SK-N-SH (cell line): ENCODE measurements at regions not wholly inside any gene's neighbourhood (a gene's known extent, or its start where the extent isn't known, plus 50 kb on each side); places are given as distances from the start of the nearest gene placed in this dataset.
"Not testable (repeated sequence)": the region's sequence is repeated elsewhere in the genome, so short reads cannot be mapped to it uniquely, and the experiment has no call there.

Source experiments
- CTCF ChIA-PET: fragments of 300-600, 350-600 bp; formaldehyde crosslinking; extraction: SDS; loops from one replicate; lab custom pipeline; 2021; lab: Yijun Ruan, JAX
- POLR2A ChIA-PET: fragments of 350-600 bp; sonication (Branson Sonifier 250); formaldehyde crosslinking; extraction: SDS; loops from one replicate; lab custom pipeline; 2020; ENCODE audit warnings: antibody characterized with exemption, inconsistent platforms; lab: Yijun Ruan, JAX
- DNase-seq: peaks from one replicate; pipeline ENCODE4 v3.0.0; 2012
- H2AFZ ChIP-seq: fragments of 200-600 bp; sonication (generic); 2 replicates; pipeline ENCODE4 v1.8.1; 2016; ENCODE audit warnings: antibody characterized with exemption, mild to moderate bottlenecking, low read depth
- H3F3A ChIP-seq: fragments of 200-600 bp; sonication (generic); replicated peaks from 2 replicates; pipeline ENCODE3; 2016; ENCODE audit warnings: antibody characterized with exemption, mild to moderate bottlenecking; ENCODE audit not compliant: insufficient read depth
- H3K27ac ChIP-seq, 2 experiments: fragments of 200-500 bp in 1 of 2; fragments of 200-600 bp in 1 of 2; sonication (Bioruptor generic) in 1 of 2; sonication (generic), shearing (Covaris generic) in 1 of 2; 2 replicates each; pipeline versions ENCODE4 v1.5.1 to v1.6.1; 2014 to 2016; ENCODE audit warnings: low read depth in 2 of 2, inconsistent platforms in 1 of 2, low read length in 1 of 2, mild to moderate bottlenecking in 1 of 2, mixed read lengths in 1 of 2
- H3K27me3 ChIP-seq: fragments of 200-600 bp; sonication (generic), shearing (Covaris generic); 2 replicates; pipeline ENCODE4 v1.6.1; 2016; ENCODE audit warnings: mixed run types; ENCODE audit not compliant: insufficient read depth
- H3K36me3 ChIP-seq, 2 experiments: fragments of 200-500 bp in 1 of 2; fragments of 200-600 bp in 1 of 2; sonication (Bioruptor generic) in 1 of 2; sonication (generic) in 1 of 2; replicated peaks in 1 of 2; 2 replicates each; pipeline versions ENCODE3 to v1.5.1; 2014 to 2016; ENCODE audit warnings: low read length in 1 of 2, mild to moderate bottlenecking in 1 of 2; ENCODE audit not compliant: insufficient read depth in 2 of 2, control insufficient read depth in 1 of 2
- H3K4me1 ChIP-seq, 2 experiments: fragments of 200-500 bp in 1 of 2; fragments of 200-600 bp in 1 of 2; sonication (Bioruptor generic) in 1 of 2; sonication (generic), shearing (Covaris generic) in 1 of 2; 2 replicates each; pipeline versions ENCODE4 v1.5.1 to v1.6.1; 2014 to 2016; ENCODE audit warnings: low read depth in 1 of 2, low read length in 1 of 2, mixed run types in 1 of 2; ENCODE audit not compliant: insufficient read depth in 2 of 2, control insufficient read depth in 1 of 2
- H3K4me2 ChIP-seq: fragments of 200-600 bp; sonication (generic), shearing (Covaris generic); 2 replicates; pipeline ENCODE4 v1.6.1; 2017; ENCODE audit warnings: mixed run types
- H3K4me3 ChIP-seq, 2 experiments: fragments of 200-500 bp in 1 of 2; fragments of 200-600 bp in 1 of 2; sonication (Bioruptor generic) in 1 of 2; sonication (generic), shearing (Covaris generic) in 1 of 2; 2 replicates each; pipeline versions ENCODE4 v1.5.1 to v1.8.1; 2014 to 2016; ENCODE audit warnings: low read depth in 2 of 2, inconsistent platforms in 1 of 2, low read length in 1 of 2, mild to moderate bottlenecking in 1 of 2, mixed read lengths in 1 of 2, moderate library complexity in 1 of 2
- H3K79me2 ChIP-seq: fragments of 200-600 bp; sonication (generic); 2 replicates; pipeline ENCODE4 v1.8.1; 2017; ENCODE audit warnings: mild to moderate bottlenecking; ENCODE audit not compliant: insufficient read depth
- H3K9ac ChIP-seq: fragments of 200-600 bp; sonication (generic); 2 replicates; pipeline ENCODE4 v1.6.1; 2017; ENCODE audit warnings: mixed run types
- H3K9me2 ChIP-seq: fragments of 200-600 bp; sonication (generic); 2 replicates; pipeline ENCODE4 v1.6.1; 2017; ENCODE audit warnings: mixed run types
- H3K9me3 ChIP-seq: fragments of 200-600 bp; sonication (generic); 2 replicates; pipeline ENCODE4 v1.6.1; 2017; ENCODE audit warnings: mixed run types, mild to moderate bottlenecking, moderate library complexity
- H4K20me1 ChIP-seq: fragments of 200-600 bp; sonication (generic); 2 replicates; pipeline ENCODE4 v1.6.1; 2017; ENCODE audit warnings: mild to moderate bottlenecking, mixed run types; ENCODE audit not compliant: insufficient read depth
- CHD2 ChIP-seq: fragments of 150-350 bp; IDR thresholded peaks from 2 replicates; pipeline ENCODE4 v1.6.1; 2018; ENCODE audit warnings: low read length; ENCODE audit not compliant: partially characterized antibody
- FOSL2 ChIP-seq: IDR thresholded peaks from 2 replicates; pipeline ENCODE4 v1.4.0; 2012; ENCODE audit warnings: low read depth, mild to moderate bottlenecking, moderate library complexity, borderline replicate concordance
- POLR2AphosphoS5 ChIP-seq: IDR thresholded peaks from 2 replicates; pipeline ENCODE4 v1.6.1; 2012; ENCODE audit warnings: low read depth, low read length
- RAD21 ChIP-seq: IDR thresholded peaks from 2 replicates; pipeline ENCODE4 v1.6.1; 2012; ENCODE audit warnings: mild to moderate bottlenecking, low read length
- RFX5 ChIP-seq: IDR thresholded peaks from 2 replicates; pipeline ENCODE4 v1.6.1; 2012; ENCODE audit warnings: mild to moderate bottlenecking, improper control_type of control experiment, low read length
- SMC3 ChIP-seq: IDR thresholded peaks from 2 replicates; pipeline ENCODE4 v1.6.1; 2012; ENCODE audit warnings: low read depth, low read length, improper control_type of control experiment
- TAF1 ChIP-seq: IDR thresholded peaks from 2 replicates; pipeline ENCODE4 v1.6.1; 2012; ENCODE audit warnings: low read depth, mild to moderate bottlenecking, low read length, moderate library complexity, borderline replicate concordance
- YY1 ChIP-seq: IDR thresholded peaks from 2 replicates; pipeline ENCODE4 v1.4.0; 2012; ENCODE audit warnings: low read depth, mild to moderate bottlenecking
- WGBS: methylation state at CpG from one replicate; pipeline ENCODE4 v1.1.6; 2017; ENCODE audit warnings: low lambda C conversion rate; 5-methylcytosine and 5-hydroxymethylcytosine counted together
- TF ChIP-seq, protein P1 (sequence below): IDR thresholded peaks from 2 replicates; pipeline ENCODE4; 2012
- TF ChIP-seq, protein P2 (sequence below): IDR thresholded peaks from 2 replicates; pipeline ENCODE4 v1.4.0; 2012; ENCODE audit warnings: low read depth, borderline replicate concordance
- TF ChIP-seq, protein P3 (sequence below): IDR thresholded peaks from 2 replicates; pipeline ENCODE4 v1.4.0; 2012; ENCODE audit warnings: low read depth
- TF ChIP-seq, protein P4 (sequence below): fragments of 150-350 bp; IDR thresholded peaks from 2 replicates; pipeline ENCODE4 v1.6.1; 2017; ENCODE audit warnings: antibody characterized with exemption, low read length, low read depth, borderline replicate concordance

DNA sequence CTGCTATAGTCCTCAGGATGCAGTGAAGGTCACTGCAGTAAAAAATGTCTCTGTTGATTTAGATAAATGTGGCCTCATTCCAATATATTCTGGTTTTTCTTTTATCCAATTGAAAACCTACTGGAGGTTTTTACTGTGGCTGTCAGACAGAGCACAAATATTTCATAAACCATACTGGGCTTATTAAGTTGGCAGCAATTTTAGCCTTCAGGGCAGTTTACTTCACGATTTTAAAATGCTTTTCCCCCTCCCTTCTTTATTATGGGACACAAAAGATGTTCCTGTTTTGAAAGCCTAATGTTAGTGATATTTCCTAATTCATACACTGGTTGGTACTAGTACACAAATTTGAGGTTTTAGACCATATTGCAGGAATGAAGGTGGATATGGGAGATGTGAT is 939.4 kb downstream of the C4orf33 start:
- POLR2A ChIA-PET: no interaction called here
- H3K27me3 ChIP-seq: no peaks in the 10 kb centered on the region
- 0% methylated on average over 1 of the region's 1 CpG for WGBS

DNA sequence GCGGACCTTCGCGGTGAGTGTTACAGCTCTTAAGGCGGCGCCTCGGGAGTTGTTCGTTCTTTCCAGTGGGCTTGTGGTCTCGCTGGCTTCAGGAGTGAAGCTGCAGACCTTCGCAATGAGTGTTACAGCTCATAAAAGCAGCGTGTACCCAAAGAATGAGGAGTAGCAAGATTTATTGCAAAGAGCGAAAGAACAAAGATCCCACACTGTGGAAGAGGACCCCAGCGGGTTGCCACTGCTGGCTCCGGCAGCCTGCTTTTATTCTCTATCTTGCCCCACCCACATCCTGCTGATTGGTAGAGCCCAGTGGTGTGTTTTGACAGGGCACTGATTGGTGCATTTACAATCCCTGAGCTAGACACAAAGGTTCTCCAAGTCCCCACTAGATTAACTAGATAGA is 941.9 kb downstream of the C4orf33 start:
- H3K4me1 ChIP-seq, H2AFZ ChIP-seq, CTCF ChIA-PET: not testable (repeated sequence)

More for the DNA sequence above, 939.4 kb downstream of the C4orf33 start:
- H3K9ac ChIP-seq: no peak overlapping the region
- DNase-seq: no peak
- no peak overlapping the region for H2AFZ ChIP-seq
- no peaks in the 10 kb centered on the region for H3K4me1 ChIP-seq
- H4K20me1 ChIP-seq: no peaks in the 10 kb centered on the region
- H3K36me3 ChIP-seq: no peaks in the 10 kb centered on the region
- H3K4me2 ChIP-seq: no peak overlapping the region
- no peaks in the 10 kb centered on the region for H3K9me3 ChIP-seq
- H3F3A ChIP-seq: no peaks in the 10 kb centered on the region
- no peaks in the 10 kb centered on the region for H3K79me2 ChIP-seq
- no peak overlapping the region for H3K4me3 ChIP-seq
- H3K9me2 ChIP-seq: no peaks in the 10 kb centered on the region
- no peak overlapping the region for H3K27ac ChIP-seq
- CTCF ChIA-PET: no interaction called here
- TF ChIP-seq, protein P1, sequence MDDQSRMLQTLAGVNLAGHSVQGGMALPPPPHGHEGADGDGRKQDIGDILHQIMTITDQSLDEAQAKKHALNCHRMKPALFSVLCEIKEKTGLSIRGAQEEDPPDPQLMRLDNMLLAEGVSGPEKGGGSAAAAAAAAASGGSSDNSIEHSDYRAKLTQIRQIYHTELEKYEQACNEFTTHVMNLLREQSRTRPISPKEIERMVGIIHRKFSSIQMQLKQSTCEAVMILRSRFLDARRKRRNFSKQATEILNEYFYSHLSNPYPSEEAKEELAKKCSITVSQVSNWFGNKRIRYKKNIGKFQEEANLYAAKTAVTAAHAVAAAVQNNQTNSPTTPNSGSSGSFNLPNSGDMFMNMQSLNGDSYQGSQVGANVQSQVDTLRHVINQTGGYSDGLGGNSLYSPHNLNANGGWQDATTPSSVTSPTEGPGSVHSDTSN: no peak
- no peak for TF ChIP-seq YY1
- no peak for TF ChIP-seq SMC3
- TF ChIP-seq, protein P2, sequence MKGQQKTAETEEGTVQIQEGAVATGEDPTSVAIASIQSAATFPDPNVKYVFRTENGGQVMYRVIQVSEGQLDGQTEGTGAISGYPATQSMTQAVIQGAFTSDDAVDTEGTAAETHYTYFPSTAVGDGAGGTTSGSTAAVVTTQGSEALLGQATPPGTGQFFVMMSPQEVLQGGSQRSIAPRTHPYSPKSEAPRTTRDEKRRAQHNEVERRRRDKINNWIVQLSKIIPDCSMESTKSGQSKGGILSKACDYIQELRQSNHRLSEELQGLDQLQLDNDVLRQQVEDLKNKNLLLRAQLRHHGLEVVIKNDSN: no peak
- TF ChIP-seq, protein P3, sequence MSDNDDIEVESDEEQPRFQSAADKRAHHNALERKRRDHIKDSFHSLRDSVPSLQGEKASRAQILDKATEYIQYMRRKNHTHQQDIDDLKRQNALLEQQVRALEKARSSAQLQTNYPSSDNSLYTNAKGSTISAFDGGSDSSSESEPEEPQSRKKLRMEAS: no peak
- no peak for TF ChIP-seq RAD21
- TF ChIP-seq POLR2AphosphoS5: no peak
- no peak for TF ChIP-seq CHD2
- TF ChIP-seq TAF1: no peak
- no peak for TF ChIP-seq RFX5
- TF ChIP-seq, protein P4, sequence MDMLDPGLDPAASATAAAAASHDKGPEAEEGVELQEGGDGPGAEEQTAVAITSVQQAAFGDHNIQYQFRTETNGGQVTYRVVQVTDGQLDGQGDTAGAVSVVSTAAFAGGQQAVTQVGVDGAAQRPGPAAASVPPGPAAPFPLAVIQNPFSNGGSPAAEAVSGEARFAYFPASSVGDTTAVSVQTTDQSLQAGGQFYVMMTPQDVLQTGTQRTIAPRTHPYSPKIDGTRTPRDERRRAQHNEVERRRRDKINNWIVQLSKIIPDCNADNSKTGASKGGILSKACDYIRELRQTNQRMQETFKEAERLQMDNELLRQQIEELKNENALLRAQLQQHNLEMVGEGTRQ: no peak
- no peak for TF ChIP-seq FOSL2

DNA sequence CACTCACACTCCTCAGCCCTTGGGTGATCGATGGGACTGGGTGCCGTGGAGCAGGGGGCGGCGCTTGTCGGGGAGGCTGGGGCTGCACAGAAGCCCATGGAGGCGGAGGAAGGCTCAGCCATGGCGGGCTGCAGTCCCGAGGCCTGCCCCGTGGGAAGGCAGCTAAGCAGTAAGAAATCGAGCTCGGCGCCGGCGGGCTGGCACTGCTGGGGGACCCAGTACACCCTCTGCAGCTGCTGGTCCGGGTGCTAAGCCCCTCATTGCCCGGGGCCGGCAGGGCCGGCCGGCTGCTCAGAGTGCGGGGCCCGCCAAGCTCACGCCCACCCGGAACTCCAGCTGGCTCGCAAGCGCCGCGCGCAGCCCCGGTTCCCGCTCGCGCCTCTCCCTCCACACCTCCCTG is 942.6 kb downstream of the C4orf33 start:
- H3K4me2 ChIP-seq, H3K27me3 ChIP-seq, H2AFZ ChIP-seq, H4K20me1 ChIP-seq, H3K9me2 ChIP-seq, H3K36me3 ChIP-seq, H3K27ac ChIP-seq, POLR2A ChIA-PET, H3K9me3 ChIP-seq, DNase-seq, H3K4me1 ChIP-seq, CTCF ChIA-PET, H3K4me3 ChIP-seq, H3F3A ChIP-seq, H3K79me2 ChIP-seq, H3K9ac ChIP-seq: not testable (repeated sequence)
- 73% methylated on average over 9 of the region's 32 CpGs for WGBS

More for the DNA sequence above, 941.9 kb downstream of the C4orf33 start:
- H3K9me2 ChIP-seq, DNase-seq, H3K36me3 ChIP-seq, H3K27ac ChIP-seq, H3K9me3 ChIP-seq, H3K4me2 ChIP-seq, H3F3A ChIP-seq, H3K4me3 ChIP-seq, H3K27me3 ChIP-seq, H3K79me2 ChIP-seq, H4K20me1 ChIP-seq, POLR2A ChIA-PET, H3K9ac ChIP-seq: not testable (repeated sequence)
- WGBS: 66% methylated on average over 11 of the region's 13 CpGs
